ENCODE measurements at regions not wholly inside any gene's neighbourhood (a gene's known extent, or its start where the extent isn't known, plus 50 kb on each side); places are given as distances from the start of the nearest gene placed in this dataset.

- TF ChIP-seq CTCF (IDR thresholded peaks at IDR 0.05) = no peak
- TF ChIP-seq POLR2A (IDR thresholded peaks at IDR 0.05) = no peak
These were observed 446.7 kb downstream of the KCTD12 start for GRCh38 chr13:76439546-76439945.

Measured in tibial nerve (tissue), 3 donors.